GM12875 (cell line): ENCODE measurements at regions not wholly inside any gene's neighbourhood (a gene's known extent, or its start where the extent isn't known, plus 50 kb on each side); places are given as distances from the start of the nearest gene placed in this dataset.
"Not testable (repeated sequence)": the region's sequence is repeated elsewhere in the genome, so short reads cannot be mapped to it uniquely, and the experiment has no call there.

Experiments used
- H3K4me3 ChIP-seq: one replicate; pipeline ENCODE4 v1.5.1; 2011; ENCODE audit warnings: low read depth, low read length, control low read depth
- TF ChIP-seq, protein P1 (sequence below): IDR thresholded peaks from 2 replicates; pipeline ENCODE4 v1.5.1; 2011; ENCODE audit warnings: low read depth, mild to moderate bottlenecking, control low read depth, inconsistent platforms, low read length, moderate library complexity, borderline replicate concordance; ENCODE audit not compliant: insufficient read depth

GRCh38 chrX:138791551-138791950 lies 80.0 kb upstream of the FGF13 start:
- TF ChIP-seq, protein P1, sequence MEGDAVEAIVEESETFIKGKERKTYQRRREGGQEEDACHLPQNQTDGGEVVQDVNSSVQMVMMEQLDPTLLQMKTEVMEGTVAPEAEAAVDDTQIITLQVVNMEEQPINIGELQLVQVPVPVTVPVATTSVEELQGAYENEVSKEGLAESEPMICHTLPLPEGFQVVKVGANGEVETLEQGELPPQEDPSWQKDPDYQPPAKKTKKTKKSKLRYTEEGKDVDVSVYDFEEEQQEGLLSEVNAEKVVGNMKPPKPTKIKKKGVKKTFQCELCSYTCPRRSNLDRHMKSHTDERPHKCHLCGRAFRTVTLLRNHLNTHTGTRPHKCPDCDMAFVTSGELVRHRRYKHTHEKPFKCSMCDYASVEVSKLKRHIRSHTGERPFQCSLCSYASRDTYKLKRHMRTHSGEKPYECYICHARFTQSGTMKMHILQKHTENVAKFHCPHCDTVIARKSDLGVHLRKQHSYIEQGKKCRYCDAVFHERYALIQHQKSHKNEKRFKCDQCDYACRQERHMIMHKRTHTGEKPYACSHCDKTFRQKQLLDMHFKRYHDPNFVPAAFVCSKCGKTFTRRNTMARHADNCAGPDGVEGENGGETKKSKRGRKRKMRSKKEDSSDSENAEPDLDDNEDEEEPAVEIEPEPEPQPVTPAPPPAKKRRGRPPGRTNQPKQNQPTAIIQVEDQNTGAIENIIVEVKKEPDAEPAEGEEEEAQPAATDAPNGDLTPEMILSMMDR = no peak
- H3K4me3 ChIP-seq = no peak overlapping the region

GRCh38 chrX:138788771-138789170 lies 77.3 kb upstream of the FGF13 start:
- H3K4me3 ChIP-seq = no peak overlapping the region
- TF ChIP-seq, protein P1 = no peak

DNA sequence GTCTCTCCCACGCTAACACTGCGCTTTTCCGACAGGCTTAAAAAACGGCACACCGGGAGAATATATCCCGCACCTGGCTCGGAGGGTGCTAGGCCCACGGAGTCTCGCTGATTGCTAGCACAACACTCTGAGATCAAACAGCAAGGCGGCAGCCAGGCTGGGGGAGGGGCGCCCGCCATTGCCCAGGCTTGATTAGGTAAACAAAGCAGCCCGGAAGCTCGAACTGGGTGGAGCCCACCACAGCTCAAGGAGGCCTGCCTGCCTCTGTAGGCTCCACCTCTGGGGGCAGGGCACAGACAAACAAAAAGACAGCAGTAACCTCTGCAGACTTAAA lies 67.0 kb upstream of the FGF13 start:
- not testable (repeated sequence) for H3K4me3 ChIP-seq

GRCh38 chrX:138777908-138778575 lies 66.5 kb upstream of the FGF13 start:
- not testable (repeated sequence) for H3K4me3 ChIP-seq

DNA sequence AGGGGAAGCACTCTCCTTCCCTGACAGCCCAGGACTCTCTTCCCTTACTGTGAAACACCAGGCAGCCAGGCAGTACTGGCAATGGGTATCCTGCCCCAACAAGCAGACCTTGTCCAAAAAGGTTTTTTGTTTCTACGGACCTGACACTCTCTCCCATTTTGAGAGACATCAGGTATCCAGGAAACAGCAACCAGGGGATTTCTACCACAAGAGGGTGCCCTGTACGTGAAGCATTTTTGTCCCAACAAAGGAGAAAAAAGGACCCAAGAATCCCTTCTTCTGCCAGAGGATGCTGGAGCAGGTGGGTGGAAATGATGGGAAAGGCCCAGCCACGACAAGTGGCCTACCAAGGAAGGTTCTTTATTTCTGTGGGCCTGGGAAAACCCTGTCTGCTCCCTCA lies 65.7 kb upstream of the FGF13 start:
- TF ChIP-seq, protein P1 = no peak
- no peak overlapping the region for H3K4me3 ChIP-seq

- TF ChIP-seq, protein P1 = 0 out of 2 replicates have a peak, but pooled peaks have one; percentile 25
- no peak overlapping the region for H3K4me3 ChIP-seq
Measured at GRCh38 chrX:138775517-138775916, 64.0 kb upstream of the FGF13 start.

GRCh38 chrX:138771047-138771446 lies 59.5 kb upstream of the FGF13 start:
- no peak overlapping the region for H3K4me3 ChIP-seq
- TF ChIP-seq, protein P1 = no peak

GRCh38 chrX:138769918-138770317 lies 58.4 kb upstream of the FGF13 start:
- no peak overlapping the region for H3K4me3 ChIP-seq
- TF ChIP-seq, protein P1 = no peak
